ENCODE measurements at regions not wholly inside any gene's neighbourhood (a gene's known extent, or its start where the extent isn't known, plus 50 kb on each side); places are given as distances from the start of the nearest gene placed in this dataset.

DNA sequence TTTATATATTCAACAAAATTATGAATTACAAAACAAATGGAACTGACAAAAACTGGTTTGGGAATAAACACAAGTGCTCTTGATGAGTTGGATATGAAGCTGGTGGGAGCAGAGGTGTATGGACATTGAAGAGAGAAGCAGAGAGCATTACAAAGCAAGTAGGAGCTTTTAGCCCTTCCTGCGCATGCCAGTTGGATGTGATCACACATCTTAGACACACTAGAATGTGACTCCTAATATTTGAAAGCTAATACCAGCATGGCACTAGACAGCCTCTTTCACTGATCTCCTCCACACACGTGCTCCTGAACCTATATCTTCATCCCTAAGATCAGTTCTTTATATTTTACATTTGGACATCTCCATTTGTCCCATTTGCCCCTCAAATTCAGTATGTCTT lies 298.1 kb downstream of the MTX2 start:
- TF ChIP-seq, protein P1, sequence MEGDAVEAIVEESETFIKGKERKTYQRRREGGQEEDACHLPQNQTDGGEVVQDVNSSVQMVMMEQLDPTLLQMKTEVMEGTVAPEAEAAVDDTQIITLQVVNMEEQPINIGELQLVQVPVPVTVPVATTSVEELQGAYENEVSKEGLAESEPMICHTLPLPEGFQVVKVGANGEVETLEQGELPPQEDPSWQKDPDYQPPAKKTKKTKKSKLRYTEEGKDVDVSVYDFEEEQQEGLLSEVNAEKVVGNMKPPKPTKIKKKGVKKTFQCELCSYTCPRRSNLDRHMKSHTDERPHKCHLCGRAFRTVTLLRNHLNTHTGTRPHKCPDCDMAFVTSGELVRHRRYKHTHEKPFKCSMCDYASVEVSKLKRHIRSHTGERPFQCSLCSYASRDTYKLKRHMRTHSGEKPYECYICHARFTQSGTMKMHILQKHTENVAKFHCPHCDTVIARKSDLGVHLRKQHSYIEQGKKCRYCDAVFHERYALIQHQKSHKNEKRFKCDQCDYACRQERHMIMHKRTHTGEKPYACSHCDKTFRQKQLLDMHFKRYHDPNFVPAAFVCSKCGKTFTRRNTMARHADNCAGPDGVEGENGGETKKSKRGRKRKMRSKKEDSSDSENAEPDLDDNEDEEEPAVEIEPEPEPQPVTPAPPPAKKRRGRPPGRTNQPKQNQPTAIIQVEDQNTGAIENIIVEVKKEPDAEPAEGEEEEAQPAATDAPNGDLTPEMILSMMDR (IDR thresholded peaks at IDR 0.05; ENCODE audit: insufficient read depth, low read length, poor library complexity, severe bottlenecking) = no peak
- Histone ChIP-seq H3K27me3 (replicated peaks; ENCODE audit: control insufficient read depth, insufficient read depth, low read length) (no peaks in the 10 kb centered on the region), H3K36me3 (ENCODE audit: control insufficient read depth, insufficient read depth, low read length) (no peaks in the 10 kb centered on the region), H3K4me3 (replicated peaks; ENCODE audit: low read depth, low read length) (no peak overlapping the region)
- DNase-seq (ENCODE audit: extremely low read depth, insufficient read length) = no peak

DNA sequence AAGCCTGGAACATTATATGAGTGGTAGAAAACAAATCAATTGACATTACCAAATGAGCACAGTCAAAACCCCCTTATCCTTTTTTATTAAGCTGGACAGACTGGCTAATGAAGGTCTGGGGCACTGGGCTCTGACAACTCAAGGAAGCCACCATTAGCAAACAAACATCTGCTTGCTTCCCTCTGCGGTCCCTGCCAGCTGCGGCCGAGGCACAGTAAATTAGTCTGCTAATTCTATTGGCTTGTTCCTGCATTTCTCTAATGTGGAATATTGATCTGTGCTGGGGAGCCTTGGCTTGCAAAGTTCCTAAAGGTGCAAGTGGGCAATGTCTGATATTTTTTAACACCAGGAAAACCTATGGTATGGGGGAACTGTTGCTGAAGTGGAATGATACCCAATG lies 300.3 kb downstream of the MTX2 start:
- no peak for DNase-seq (ENCODE audit: extremely low read depth, insufficient read length)
- Histone ChIP-seq H3K27me3 (replicated peaks; ENCODE audit: control insufficient read depth, insufficient read depth, low read length) (no peaks in the 10 kb centered on the region), H3K4me3 (replicated peaks; ENCODE audit: low read depth, low read length) (no peak overlapping the region), H3K36me3 (ENCODE audit: control insufficient read depth, insufficient read depth, low read length) (no peaks in the 10 kb centered on the region)
- TF ChIP-seq, protein P1 (IDR thresholded peaks at IDR 0.05; ENCODE audit: insufficient read depth, low read length, poor library complexity, severe bottlenecking) = no peak

DNA sequence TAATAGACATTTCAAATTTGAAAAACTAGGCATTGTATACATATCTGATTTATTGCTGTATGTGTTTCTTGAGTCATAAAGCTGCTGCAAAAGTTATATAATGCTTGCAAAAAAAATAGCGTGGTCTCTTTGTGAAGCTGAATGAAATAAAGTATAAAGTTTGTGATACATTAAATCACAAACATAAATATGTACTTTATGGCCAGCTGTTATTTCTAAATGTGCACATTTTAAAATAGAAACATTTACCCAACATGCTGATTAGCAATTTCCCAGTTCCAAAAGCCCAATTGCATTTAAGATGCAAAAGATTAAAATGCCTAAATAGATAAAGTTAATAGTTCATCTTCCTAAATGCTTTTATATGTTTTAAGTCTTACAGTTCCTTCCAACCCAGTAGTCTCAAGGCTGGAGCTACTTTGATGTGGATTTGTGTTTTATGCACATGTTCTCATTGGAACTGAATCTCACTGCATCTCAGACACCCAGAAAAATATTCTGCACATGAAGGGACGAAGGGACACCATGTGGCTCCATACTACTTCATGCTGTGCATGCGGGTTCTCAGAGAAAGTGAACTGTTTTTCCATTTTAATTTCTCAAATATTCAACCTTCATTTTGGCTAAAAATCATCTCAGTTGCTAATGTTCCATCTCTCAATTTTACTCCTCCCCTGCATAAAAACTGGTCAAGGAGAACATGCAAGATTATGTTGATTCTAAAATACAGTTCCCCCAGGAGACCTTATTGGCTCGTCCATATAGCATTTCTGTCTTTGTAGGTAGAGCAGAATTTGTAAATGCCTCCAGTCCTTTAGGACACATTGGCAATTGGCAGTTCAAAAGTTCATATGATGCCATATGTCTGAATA lies 304.6 kb downstream of the MTX2 start:
- Histone ChIP-seq H3K4me3 (replicated peaks; ENCODE audit: low read depth, low read length) (no peak overlapping the region), H3K36me3 (ENCODE audit: control insufficient read depth, insufficient read depth, low read length) (no peaks in the 10 kb centered on the region), H3K27me3 (replicated peaks; ENCODE audit: control insufficient read depth, insufficient read depth, low read length) (no peaks in the 10 kb centered on the region)
- no peak for DNase-seq (ENCODE audit: extremely low read depth, insufficient read length)
- TF ChIP-seq, protein P1 (IDR thresholded peaks at IDR 0.05; ENCODE audit: insufficient read depth, low read length, poor library complexity, severe bottlenecking) = no peak

DNA sequence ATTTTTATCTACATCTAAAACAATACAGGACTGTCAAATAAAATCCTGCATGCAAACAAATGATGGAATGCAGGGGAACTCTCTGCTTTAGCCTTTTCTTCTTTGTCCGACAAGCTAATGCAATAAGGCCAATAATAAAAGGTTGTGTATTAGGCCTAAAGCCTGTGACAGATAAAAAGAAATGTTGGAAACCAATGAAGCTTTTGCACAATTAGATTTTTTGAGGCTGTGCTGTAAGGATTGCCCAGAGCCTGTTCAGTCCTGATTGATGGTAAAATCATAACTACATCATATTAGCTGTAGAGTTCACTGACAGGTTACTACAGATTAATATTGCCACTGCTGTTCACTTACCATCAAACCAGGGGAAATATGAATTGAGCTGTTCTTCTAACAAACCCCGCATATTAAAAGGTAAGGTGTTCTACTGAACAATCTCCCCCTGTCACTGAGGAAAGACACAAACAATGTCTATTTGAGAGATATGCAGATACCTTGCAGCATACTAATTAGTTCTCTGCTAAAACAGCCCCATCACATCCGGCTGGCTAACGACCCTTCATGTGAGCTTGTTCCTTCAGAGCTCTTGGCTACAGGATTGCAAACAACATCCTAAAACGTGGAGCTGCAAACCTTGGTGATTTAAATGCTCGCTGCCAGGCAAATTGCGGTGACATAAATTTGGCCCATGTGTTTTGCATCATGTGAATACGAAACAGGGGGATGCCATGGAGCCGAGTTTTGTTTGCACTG lies 305.4 kb downstream of the MTX2 start:
- Histone ChIP-seq H3K4me3 (replicated peaks; ENCODE audit: low read depth, low read length) (no peak overlapping the region), H3K27me3 (replicated peaks; ENCODE audit: control insufficient read depth, insufficient read depth, low read length) (no peaks in the 10 kb centered on the region), H3K36me3 (ENCODE audit: control insufficient read depth, insufficient read depth, low read length) (no peaks in the 10 kb centered on the region)
- TF ChIP-seq, protein P1 (IDR thresholded peaks at IDR 0.05; ENCODE audit: insufficient read depth, low read length, poor library complexity, severe bottlenecking) = no peak
- no peak for DNase-seq (ENCODE audit: extremely low read depth, insufficient read length)

DNA sequence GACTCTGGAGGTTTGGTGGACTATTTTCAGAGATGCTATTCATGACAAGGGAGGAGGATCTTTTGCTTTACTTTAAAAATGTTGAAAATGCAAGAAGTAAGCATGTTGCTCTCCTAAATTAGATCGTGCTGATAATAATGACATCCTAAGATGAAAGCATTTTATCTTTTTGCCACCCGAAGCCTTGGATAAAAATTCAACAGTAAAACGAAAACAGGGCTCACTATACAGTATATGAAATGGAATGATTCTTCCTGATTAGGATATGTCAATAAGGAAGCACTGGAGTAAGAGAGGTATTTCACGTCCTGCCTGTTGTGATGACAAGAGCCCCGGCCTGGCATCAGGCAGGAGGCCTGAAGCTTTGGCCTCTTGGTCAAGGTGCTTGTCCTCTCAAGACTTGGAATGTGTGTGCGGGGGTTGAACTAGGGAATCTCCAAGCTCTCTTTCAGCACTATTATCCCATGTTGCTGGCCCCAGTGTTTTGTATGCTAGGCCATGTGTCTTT lies 306.0 kb downstream of the MTX2 start:
- no peaks in the 10 kb centered on the region for H3K36me3 ChIP-seq (ENCODE audit: control insufficient read depth, insufficient read depth, low read length)
- TF ChIP-seq, protein P1 (IDR thresholded peaks at IDR 0.05; ENCODE audit: insufficient read depth, low read length, poor library complexity, severe bottlenecking) = no peak
- no peaks in the 10 kb centered on the region for H3K27me3 ChIP-seq (replicated peaks; ENCODE audit: control insufficient read depth, insufficient read depth, low read length)
- no peak for DNase-seq (ENCODE audit: extremely low read depth, insufficient read length)
- H3K4me3 ChIP-seq (replicated peaks; ENCODE audit: low read depth, low read length) = no peak overlapping the region

All from GM06990 (cell line).